Stimulated activated CD8-positive, alpha-beta memory T cell treated with anti-CD3 and anti-CD28 coated beads, Interleukin-4, amount 100 ng/mL, for 48 hours (primary cell): ENCODE measurements at regions not wholly inside any gene's neighbourhood (a gene's known extent, or its start where the extent isn't known, plus 50 kb on each side); places are given as distances from the start of the nearest gene placed in this dataset.
"Not testable (repeated sequence)": the region's sequence is repeated elsewhere in the genome, so short reads cannot be mapped to it uniquely, and the experiment has no call there.

Experiments
- DNase-seq: peaks from one replicate; pipeline ENCODE4 v3.0.0-alpha.2; 2020

- DNase-seq = not testable (repeated sequence)
Measured at GRCh38 chr21:18834121-18834520, 430.5 kb upstream of the TMPRSS15 start.

- no peak for DNase-seq
Measured at GRCh38 chr21:18840239-18840638, 436.7 kb upstream of the TMPRSS15 start.

- not testable (repeated sequence) for DNase-seq
Measured at GRCh38 chr21:18857606-18858005, 454.0 kb upstream of the TMPRSS15 start.

- DNase-seq = no peak
Measured at GRCh38 chr21:18869104-18869503, 465.5 kb upstream of the TMPRSS15 start.

- no peak for DNase-seq
Measured at GRCh38 chr21:18877917-18878316, 474.3 kb upstream of the TMPRSS15 start.

- DNase-seq = no peak
Measured at GRCh38 chr21:18887922-18888602, 484.5 kb upstream of the TMPRSS15 start.

- DNase-seq = no peak
Measured at GRCh38 chr21:18893406-18893805, 489.8 kb upstream of the TMPRSS15 start.

GRCh38 chr21:18894387-18894786, 490.8 kb upstream of the TMPRSS15 start:
- no peak for DNase-seq

- DNase-seq = no peak
Measured at GRCh38 chr21:18899261-18899660, 495.7 kb upstream of the TMPRSS15 start.

- no peak for DNase-seq
Measured at GRCh38 chr21:18902660-18903059, 499.1 kb upstream of the TMPRSS15 start.

- DNase-seq = no peak
Measured at GRCh38 chr21:18907076-18907475, 503.5 kb upstream of the TMPRSS15 start.

- no peak for DNase-seq
Measured at GRCh38 chr21:18908641-18909040, 505.1 kb upstream of the TMPRSS15 start.

- no peak for DNase-seq
Measured at GRCh38 chr21:18913914-18914313, 510.3 kb upstream of the TMPRSS15 start.

- no peak for DNase-seq
Measured at GRCh38 chr21:18914570-18914969, 511.0 kb upstream of the TMPRSS15 start.

GRCh38 chr21:18917622-18918021, 514.0 kb upstream of the TMPRSS15 start:
- DNase-seq = no peak

- DNase-seq = no peak
Measured at GRCh38 chr21:18931237-18931636, 527.7 kb upstream of the TMPRSS15 start.

GRCh38 chr21:18937337-18937736, 533.8 kb upstream of the TMPRSS15 start:
- DNase-seq = no peak

- DNase-seq = no peak
Measured at GRCh38 chr21:18940791-18941190, 537.2 kb upstream of the TMPRSS15 start.

- DNase-seq = no peak
Measured at GRCh38 chr21:18950045-18950740, 546.6 kb upstream of the TMPRSS15 start.

- no peak for DNase-seq
Measured at GRCh38 chr21:18951271-18952038, 547.9 kb upstream of the TMPRSS15 start.

- no peak for DNase-seq
Measured at GRCh38 chr21:18954441-18954844, 550.9 kb upstream of the TMPRSS15 start.

- no peak for DNase-seq
Measured at GRCh38 chr21:18959817-18960216, 556.2 kb upstream of the TMPRSS15 start.

- no peak for DNase-seq
Measured at GRCh38 chr21:18960306-18960705, 556.7 kb upstream of the TMPRSS15 start.

GRCh38 chr21:18970416-18970815, 566.8 kb upstream of the TMPRSS15 start:
- no peak for DNase-seq
